ENCODE measurements at regions not wholly inside any gene's neighbourhood (a gene's known extent, or its start where the extent isn't known, plus 50 kb on each side); places are given as distances from the start of the nearest gene placed in this dataset.

GRCh38 chr3:63064209-63064755, 189.1 kb upstream of the CADPS start:
- no peak for TF ChIP-seq POLR2A (IDR thresholded peaks at IDR 0.05)
- TF ChIP-seq CTCF (IDR thresholded peaks at IDR 0.05), result no peak

Measured in heart left ventricle (tissue), 13 donors.